Type B pancreatic cell (in vitro differentiated cells): ENCODE measurements at regions not wholly inside any gene's neighbourhood (a gene's known extent, or its start where the extent isn't known, plus 50 kb on each side); places are given as distances from the start of the nearest gene placed in this dataset.

Experiments used
- DNase-seq: peaks from one replicate; pipeline ENCODE4 v3.0.0; 2021; ENCODE audit warnings: mixed read lengths; ENCODE audit not compliant: unreplicated experiment; ENCODE audit errors: extremely low spot score
- H3K27ac Mint-ChIP-seq: 2 replicates; pipeline ENCODE4 v1.8.0; 2021; ENCODE audit warnings: mild to moderate bottlenecking, mixed read lengths
- H3K27me3 Mint-ChIP-seq: 2 replicates; pipeline ENCODE4 v1.8.0; 2021; ENCODE audit warnings: mixed read lengths
- H3K36me3 Mint-ChIP-seq: 2 replicates; pipeline ENCODE4 v1.8.0; 2021; ENCODE audit warnings: mixed read lengths
- H3K4me1 Mint-ChIP-seq: one replicate; pipeline ENCODE4 v1.8.0; 2021; ENCODE audit warnings: mixed read lengths; ENCODE audit not compliant: unreplicated experiment
- H3K4me3 Mint-ChIP-seq: 2 replicates; pipeline ENCODE4 v1.8.0; 2021; ENCODE audit warnings: mild to moderate bottlenecking, mixed read lengths
- H3K9me3 Mint-ChIP-seq: 2 replicates; pipeline ENCODE4 v1.8.0; 2021; ENCODE audit warnings: mixed read lengths
- TF ChIP-seq, protein P1 (sequence below): fragments of 200-600 bp; sonication (generic); conservative IDR thresholded peaks from 2 replicates; pipeline ENCODE4 v1.5.0; 2021; ENCODE audit warnings: antibody characterized with exemption, mild to moderate bottlenecking

DNA sequence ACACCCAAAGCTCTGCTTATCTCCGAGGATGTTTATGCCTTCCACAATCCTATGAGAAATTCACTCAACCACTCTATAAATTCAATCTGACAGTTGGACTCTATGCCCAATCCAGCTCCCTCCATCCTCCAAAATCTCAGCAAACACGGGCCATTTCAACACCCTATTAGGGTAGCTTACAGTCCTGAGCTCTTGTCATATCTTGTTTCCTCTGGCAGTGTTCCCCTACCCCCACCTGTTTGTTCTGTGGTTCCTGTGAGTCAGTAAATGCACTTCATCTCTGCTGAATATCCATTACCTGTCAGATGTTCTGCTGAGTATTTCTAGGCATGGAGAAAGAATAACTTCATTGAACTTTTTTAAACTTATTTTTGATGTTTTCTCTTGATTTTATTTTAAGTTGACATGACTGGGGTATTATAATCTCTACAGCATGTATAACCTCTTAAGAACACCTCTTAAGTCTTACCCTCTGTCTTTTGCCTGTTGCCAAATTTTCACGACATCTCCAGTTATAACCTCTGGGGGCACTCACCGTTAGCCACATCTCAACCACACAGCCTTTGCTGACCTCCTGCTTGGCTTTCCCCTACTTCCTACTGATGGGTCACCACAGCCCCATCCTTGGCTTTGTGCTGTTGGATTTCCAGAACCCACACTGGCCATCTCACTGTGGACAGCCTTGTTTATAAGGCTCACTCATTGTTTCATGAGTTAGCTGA lies 317.0 kb upstream of the TMPO start:
- Mint-ChIP-seq H3K9me3 (peaks cover 5% of the 10 kb centered on the region), H3K4me3 (no peak overlapping the region), H3K4me1 (no peaks in the 10 kb centered on the region), H3K27ac (no peak overlapping the region), H3K27me3 (peaks cover 13% of the 10 kb centered on the region), H3K36me3 (no peaks in the 10 kb centered on the region)
- TF ChIP-seq, protein P1, sequence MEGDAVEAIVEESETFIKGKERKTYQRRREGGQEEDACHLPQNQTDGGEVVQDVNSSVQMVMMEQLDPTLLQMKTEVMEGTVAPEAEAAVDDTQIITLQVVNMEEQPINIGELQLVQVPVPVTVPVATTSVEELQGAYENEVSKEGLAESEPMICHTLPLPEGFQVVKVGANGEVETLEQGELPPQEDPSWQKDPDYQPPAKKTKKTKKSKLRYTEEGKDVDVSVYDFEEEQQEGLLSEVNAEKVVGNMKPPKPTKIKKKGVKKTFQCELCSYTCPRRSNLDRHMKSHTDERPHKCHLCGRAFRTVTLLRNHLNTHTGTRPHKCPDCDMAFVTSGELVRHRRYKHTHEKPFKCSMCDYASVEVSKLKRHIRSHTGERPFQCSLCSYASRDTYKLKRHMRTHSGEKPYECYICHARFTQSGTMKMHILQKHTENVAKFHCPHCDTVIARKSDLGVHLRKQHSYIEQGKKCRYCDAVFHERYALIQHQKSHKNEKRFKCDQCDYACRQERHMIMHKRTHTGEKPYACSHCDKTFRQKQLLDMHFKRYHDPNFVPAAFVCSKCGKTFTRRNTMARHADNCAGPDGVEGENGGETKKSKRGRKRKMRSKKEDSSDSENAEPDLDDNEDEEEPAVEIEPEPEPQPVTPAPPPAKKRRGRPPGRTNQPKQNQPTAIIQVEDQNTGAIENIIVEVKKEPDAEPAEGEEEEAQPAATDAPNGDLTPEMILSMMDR, result no peak
- no peak for DNase-seq

DNA sequence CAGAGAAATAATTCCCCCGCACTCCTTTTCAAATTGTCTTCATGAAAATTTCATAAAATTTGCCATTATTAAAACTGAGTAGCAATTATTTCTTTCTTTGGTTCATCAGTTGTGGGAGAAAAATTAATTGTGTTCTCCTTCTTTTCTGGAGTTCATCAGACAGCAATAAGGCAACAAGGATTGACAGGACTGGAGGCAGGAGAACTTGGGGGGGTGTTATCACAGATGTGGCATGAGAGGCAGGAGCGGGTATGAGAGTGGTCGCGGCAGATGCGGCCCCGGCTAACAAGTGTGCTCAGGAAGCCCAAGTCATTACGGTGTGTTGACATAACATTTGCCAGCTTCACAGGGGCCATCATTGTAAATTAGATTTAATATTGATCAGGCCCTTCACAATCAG lies 306.6 kb upstream of the TMPO start:
- TF ChIP-seq, protein P1, result no peak
- Mint-ChIP-seq H3K4me1 (peaks cover 10% of the 10 kb centered on the region), H3K27ac (peak overlapping the region; percentile 24), H3K27me3 (peaks cover 27% of the 10 kb centered on the region), H3K36me3 (no peaks in the 10 kb centered on the region), H3K9me3 (peaks cover 8% of the 10 kb centered on the region), H3K4me3 (peak overlapping the region; percentile 4)
- DNase-seq, result no peak

DNA sequence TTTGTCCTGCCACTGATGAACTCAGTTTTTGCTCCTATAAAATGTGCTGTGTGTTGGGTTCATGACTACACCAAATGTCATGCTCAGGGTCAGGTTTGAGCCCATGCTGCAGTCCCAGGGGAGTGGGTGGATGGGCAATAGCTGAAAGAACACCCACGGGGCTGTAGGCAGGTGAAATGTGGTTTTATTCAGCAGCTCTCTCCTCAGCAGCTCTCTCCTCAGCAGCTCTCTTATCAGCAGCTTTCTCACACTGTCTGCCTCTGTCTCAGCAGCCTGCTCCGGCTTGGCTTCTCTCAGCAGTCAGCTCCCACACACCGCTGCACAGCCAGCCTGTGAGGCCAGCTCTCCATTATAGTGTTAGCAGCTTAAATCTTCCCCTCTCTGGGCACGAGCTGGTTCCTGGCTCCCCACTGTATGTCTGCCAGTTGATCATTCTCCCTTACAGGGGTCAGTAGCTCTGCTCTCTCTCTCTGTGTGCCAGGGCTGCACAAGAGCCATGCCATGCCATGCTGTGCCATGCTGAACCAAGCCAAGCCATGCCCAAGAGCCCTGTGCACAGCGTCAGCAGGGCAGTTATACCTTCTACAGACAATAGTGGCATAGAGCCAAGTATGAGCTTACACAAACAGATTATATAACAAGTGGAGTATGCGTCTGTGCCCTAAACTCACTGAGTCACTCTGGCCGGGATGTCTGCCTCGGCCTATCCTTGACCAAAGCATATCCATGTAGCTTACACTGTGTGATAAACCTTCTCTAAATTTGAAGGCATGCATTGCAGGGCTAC lies 303.3 kb upstream of the TMPO start:
- no peak for DNase-seq
- no peak overlapping the region for H3K27ac Mint-ChIP-seq

DNA sequence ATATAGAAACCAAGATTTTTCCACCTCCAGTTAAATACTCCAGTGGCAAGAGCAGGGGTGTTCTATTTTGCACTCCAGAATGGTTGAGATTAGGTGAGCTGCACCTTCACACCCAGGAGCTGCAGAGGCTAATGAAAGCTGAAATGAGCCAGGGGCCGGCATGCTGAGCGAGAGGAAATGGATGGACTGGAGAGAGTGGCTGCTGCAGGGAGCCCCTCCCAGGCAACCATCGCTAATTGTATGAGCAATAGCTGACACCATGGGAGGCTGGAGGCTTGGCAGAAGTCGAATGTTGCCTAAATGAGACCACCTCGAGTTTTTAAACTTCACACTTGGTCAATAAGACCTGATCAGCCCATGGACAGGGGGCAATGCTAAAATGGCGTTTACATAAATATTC lies 301.8 kb upstream of the TMPO start:
- H3K9me3 Mint-ChIP-seq, result no peaks in the 10 kb centered on the region
- no peaks in the 10 kb centered on the region for H3K36me3 Mint-ChIP-seq
- no peak overlapping the region for H3K27ac Mint-ChIP-seq
- DNase-seq, result no peak
- H3K4me3 Mint-ChIP-seq, result no peak overlapping the region
- peaks cover 28% of the 10 kb centered on the region for H3K27me3 Mint-ChIP-seq
- TF ChIP-seq, protein P1, result no peak
- H3K4me1 Mint-ChIP-seq, result peaks cover 8% of the 10 kb centered on the region

More for the DNA sequence above, 303.3 kb upstream of the TMPO start:
- Mint-ChIP-seq H3K4me3 (no peak overlapping the region), H3K9me3 (no peaks in the 10 kb centered on the region), H3K36me3 (no peaks in the 10 kb centered on the region), H3K4me1 (peaks cover 10% of the 10 kb centered on the region), H3K27me3 (peaks cover 27% of the 10 kb centered on the region)
- TF ChIP-seq, protein P1, result no peak

DNA sequence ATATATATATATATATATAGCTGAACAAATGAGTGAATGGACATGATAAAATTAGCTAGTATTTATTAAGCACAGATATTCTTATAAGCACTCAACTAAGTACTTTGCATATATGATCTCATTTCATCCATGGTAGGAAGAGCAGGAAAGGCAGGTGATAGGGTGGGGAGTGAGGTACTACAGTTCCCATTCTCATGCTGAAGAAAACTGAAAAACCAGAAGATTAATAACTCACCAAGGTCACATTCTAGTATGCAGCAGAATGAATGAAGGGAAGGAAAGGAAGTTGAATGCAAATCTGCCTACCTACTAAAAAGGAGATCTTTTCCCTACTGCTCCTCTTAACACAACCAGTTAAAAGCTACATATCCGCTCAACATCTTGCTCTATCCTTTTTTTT lies 298.1 kb upstream of the TMPO start:
- Mint-ChIP-seq H3K36me3 (no peaks in the 10 kb centered on the region), H3K9me3 (no peaks in the 10 kb centered on the region), H3K4me3 (no peak overlapping the region), H3K27me3 (peaks cover 42% of the 10 kb centered on the region), H3K4me1 (peaks cover 7% of the 10 kb centered on the region), H3K27ac (no peak overlapping the region)
- TF ChIP-seq, protein P1, result no peak
- DNase-seq, result no peak
